CD4-positive, alpha-beta T cell treated with Interleukin-4 for 4 hours (primary cell): ENCODE measurements at regions not wholly inside any gene's neighbourhood (a gene's known extent, or its start where the extent isn't known, plus 50 kb on each side); places are given as distances from the start of the nearest gene placed in this dataset.
"Not testable (repeated sequence)": the region's sequence is repeated elsewhere in the genome, so short reads cannot be mapped to it uniquely, and the experiment has no call there.

ENCODE experiments used
- DNase-seq: peaks from one replicate; pipeline ENCODE4 v3.0.0-alpha.2; 2020

DNA sequence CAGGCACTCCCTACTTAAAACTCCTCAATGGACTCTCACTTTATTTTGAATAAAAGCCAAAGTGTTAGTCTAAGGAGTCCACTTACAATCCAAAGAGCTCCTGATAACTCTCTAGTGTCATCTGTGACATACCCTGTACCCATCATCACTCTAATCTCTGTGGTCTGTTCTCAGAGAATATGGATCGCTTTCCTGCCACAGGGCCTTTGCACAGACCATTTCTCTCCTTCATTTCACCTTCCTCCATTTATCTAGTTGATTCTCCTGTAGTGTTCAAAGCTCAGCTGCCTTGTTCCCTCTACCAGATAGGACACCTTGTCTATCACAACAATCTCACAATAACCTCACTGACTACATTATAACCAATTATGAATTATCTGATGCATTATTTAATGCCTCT is 185.4 kb upstream of the KBTBD8 start:
- DNase-seq, result no peak

DNA sequence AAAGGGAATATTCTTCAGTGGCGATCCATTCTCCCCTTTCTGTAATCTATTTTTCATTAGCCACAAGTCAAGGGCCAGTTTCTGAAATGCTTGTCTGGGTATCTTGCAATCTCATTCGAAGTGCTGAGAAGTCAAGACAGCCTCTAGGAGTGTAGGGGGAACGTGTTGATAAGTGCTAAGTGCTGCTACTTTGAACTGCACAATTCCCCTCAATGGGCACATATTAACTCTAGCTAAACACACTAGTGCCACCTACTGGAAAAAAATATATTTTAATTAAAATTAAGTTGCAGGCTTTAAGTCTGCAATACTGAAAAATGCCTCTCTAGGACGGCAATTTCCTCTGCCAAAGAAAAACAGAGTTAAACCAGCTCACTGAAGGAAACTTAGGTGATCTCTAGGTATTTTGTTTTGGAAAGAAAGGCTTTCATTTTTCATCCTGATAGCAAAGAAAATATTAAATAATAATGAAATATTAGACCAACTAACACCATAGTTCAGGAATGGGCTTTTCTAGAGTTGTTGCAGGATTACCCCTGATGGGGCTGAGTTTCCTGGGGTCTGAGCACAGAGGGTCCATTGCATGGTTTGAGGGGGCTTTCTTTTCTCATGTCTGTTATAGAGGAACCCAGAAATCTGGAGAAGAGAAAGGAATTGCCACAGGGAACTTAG is 181.9 kb upstream of the KBTBD8 start:
- peak; percentile 62 for DNase-seq

DNA sequence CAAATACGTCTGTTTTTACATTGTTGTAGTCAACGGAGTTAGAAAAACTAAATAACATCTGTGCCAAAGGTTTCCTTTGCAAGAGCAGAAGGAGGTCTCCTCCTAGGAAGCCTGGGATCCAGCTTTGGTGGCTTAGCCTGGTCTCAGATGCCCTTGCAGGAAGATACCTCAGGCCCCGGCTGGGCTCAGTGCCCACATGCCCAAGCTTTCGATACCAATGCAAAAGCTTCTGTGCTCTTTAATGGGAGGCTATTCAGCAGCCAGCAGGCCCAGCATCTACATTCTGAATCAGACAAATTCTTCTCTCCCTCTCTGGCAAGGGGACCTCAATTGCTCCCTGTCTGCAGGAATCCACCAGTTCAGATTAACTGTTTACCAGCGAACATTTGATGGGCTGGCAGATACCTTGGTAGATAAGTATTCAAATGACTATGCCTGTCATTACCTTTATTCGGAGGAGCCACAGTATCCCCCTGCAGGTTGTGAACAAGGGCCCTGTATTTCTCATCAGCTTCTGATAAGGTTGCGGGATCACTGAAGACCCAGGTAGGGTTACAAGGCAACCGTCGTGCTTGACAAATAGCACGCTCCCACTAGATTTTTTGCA is 180.1 kb upstream of the KBTBD8 start:
- no peak for DNase-seq

DNA sequence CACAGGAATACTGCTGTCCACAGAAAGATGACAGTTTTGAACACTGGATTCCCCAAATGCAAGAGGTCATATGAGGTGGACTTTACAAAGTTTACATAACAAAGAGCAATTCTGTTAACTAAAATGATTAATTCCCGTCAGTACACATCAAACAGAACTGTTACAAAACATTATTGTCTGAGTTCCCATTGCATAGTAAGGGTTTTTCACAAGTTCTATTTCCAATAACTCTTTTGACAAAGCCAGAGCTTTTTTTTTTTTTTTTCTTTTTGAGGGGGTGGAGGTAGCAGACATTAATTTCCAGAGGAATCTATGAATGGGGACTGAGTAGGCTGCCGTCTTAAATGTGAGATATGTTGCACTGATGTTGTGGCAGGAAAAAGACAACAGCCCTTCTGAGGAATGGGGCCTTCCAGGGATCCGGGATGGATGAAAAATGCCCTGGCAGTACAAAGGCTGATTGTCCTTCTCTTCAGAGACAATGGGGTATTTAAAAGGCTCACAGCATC is 178.1 kb upstream of the KBTBD8 start:
- no peak for DNase-seq

DNA sequence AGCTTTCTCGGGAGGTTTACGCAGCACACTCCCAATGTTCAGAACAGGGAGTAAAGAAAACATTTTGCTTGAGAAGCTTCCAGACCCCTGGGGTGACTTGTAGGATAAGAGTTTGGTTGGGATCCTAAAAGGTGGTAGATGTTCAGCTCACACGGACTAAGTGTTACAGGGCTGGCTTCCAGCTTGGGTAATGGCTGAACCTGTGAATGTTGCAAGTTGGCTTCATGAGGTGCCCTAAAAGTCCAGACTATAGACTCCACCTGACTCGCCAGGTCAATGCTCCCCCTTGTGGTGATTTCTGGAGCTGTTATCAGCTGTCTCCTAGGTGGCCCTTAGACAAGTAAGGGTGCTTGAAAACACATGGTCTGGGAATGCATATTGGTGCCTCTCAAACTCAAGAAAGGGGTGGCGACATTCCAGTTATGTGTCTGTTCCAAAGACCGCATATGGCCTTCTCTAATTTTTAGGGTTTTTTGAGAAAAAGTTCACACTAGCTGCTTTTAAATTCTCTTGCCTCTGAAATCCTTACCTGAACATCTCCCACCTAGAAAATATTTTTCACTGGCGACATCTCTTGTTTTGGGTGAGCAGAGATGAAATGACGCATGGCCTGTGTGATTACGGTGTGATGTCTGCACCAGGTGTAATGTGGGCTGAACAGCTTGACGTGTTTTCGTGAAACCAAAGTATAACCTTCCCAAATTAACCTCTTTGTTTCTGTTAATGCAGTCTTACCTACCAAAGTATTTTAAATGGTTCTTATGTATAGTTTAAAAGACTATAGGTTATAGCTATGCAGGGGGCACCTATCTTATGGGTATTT is 175.7 kb upstream of the KBTBD8 start:
- DNase-seq, result peak; percentile 62

DNA sequence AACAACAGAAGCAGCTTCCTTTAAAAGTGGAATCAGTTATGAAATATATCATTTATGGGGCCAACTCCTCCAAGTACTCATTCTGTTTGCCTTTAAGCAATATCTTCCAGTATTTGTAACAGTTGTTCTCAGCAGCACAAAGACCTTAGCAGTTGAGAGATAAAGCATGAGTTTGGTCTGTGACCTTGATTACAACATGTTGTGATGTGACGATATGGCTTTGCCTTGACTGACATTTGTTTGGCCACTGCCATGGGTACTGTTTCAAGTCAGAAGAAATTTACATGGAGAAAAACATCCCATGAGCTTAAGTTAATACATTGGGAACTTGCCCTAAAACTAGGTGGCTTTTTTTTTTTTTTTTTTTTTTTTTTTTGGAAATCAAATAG is 175.1 kb upstream of the KBTBD8 start:
- no peak for DNase-seq

DNA sequence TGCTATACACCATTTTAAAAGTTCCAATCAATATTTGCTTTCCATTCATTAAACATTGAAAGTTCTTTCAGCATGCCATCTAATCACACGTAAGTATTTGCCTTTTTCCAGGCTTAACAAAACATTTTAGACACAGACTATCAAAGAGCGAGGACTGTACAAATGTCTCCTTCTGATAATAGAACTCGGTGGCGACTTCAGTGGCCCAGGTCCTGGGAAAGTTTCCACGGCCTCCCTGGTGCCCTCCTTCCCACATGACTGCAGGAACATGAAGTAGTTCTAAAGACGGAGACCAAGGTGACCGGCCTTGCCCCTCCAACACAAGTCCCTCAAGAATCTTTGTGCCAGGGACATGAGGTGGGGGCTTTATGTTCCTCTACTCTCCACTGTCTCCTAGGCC is 174.6 kb upstream of the KBTBD8 start:
- no peak for DNase-seq

DNA sequence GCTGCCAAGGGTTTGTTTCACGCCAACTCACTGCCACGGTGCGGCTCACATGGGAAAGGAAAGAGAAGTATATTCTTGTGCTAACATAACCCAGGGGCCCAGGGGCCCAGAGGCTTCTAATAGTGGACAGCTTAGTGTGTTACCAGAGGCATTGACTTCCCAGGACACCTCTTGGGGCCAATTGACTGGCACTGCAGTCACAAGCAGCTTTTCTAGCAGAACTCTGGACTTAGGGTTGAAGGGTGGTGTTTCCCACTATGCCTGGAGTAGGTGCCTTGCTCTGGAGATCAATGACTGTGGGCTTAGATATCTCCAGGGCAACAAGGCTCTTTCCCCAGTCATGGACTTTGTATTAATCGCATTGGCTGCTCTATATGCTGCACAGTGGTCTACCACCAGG is 172.7 kb upstream of the KBTBD8 start:
- no peak for DNase-seq

DNA sequence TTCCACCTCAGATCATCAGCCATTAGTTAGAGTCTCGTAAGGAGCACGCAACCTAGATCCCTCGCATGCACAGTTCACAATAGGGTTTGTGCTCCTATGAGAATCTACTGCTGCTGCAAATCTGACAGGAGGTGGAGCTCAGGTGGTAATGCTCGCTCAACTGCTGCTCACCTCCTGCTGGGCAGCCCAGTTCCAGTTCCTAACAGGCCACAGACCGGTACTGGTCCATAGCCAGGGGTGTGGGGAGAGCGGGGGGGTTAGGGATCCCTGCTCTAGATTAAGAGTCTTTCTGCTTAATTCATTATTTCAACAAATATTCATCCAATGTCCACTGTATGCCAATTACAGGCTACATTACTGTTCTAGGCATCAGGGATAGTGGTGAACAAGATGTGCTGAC is 170.4 kb upstream of the KBTBD8 start:
- no peak for DNase-seq

DNA sequence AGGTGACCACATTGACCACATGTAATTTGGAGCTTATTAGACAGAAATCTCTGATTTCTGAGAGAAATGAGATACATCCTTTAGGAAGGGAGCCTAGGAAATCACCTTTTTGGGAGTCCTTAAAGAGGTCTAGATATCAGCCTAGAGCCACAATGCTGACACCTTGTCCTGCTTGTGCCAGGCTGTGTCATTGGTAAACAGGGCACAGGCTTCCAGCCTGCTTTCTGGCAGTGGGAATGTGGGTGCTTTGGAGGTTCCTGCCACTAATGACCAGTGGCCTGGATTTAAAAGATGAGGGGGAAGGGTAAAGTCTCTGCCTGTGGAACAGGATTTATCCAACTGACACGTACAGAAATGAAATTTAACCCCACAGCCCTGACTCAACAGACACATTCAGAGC is 169.8 kb upstream of the KBTBD8 start:
- no peak for DNase-seq

DNA sequence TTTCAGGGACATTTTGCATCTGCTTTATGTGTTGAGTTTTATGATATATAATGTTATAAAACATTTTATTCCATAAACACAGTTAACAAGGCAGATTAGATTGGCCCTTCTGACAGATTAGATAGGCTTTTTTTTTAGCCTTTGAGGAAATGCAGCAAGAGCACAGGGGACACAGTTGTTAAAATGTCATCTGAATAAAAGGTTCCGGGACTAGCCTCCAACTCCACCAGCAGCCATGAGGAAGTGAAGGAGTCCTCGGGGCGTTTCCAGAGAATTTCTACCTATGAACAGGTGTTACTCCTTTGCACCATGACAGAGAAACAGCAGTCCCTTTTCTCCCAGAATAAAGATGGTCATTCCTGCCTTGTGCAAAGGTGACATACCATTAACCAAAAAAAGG is 167.8 kb upstream of the KBTBD8 start:
- no peak for DNase-seq

DNA sequence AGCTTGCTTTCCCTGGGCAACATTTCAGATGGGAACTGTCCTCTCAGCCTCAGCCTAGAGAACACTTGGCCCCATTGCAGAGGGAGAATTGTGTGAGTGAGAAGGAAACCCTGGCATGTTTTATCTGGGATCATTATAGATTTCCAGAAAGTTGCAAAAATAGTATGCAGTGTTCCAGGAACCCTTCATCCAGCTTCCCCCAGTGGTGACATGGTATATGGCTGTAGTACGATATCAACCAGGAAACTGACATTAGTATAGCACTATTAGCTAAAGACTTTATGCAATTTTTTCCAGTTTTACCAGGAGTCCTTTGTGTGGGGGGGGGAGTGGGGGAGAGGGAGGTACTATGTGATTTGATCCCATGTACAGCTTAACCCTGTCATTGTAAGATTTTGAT is 166.2 kb upstream of the KBTBD8 start:
- no peak for DNase-seq

DNA sequence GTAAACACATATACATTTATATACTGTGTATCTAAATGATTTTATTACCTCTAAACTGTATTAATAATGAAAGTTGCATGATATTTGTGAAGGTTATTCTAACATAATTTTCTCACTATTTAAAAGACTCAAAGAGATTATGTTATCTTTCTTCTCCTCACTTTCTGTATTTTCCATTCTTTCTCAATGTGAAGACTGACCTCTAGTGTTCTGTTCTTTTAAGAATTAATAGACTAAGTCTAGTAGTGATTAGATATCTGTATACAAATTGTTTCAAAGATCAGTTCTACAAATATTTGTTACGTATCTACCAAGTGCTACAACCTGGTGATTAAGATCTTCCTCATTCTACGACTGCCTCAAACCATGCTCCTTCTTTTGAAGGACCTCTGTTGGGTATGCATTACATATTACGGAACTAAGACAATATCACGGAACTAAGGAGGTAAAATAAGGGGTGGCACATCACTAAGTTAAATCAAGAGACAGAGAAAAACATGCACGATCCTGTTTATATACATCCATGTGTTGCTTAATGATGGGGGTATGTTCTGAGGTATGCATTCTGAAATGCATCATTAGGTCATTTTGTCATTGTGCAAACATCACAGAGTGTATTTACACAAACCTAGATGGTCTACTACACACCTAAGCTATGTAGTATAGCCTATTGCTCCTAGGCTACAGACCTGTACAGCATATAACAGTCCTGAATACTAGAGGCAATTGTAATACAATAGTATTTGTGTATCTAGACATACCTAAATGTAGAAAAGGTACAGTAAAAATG is 161.5 kb upstream of the KBTBD8 start:
- DNase-seq, result no peak

DNA sequence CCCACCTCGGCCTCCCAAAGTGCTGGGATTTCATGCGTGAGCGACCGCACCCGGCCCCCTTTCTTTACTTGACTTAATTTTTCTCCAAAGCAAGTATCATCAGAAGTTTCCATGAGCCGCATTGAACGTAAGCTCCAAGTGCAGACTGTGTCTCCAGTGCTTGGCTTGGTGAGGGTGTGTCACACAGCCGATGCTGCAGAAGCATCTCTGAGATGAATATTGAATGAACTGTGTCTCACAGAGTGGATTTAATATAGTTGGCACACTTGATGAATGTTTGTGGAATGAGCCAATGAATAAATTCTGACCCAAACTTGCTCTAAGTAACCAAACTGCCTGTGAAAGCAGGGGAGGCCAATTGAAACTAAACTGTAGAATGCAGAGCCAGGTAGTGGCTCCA is 159.4 kb upstream of the KBTBD8 start:
- DNase-seq, result no peak

DNA sequence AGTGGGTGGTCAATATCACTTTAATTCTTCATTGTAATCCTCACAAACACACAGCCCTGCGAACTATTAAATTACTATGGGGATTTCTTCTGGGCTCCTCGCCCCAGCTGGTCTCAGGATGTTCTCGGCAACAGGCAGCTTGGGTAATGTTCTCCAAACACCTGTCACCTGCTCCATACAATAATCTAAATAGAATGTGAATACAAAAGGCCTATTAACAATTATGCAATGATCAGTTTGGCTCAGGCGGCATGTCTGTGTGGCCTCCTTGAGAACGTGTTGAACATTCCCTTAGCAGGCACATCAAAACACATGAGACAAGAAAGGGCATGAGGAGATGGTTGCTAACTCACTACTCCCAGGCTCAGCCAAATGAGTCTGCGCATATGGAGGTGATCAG is 158.6 kb upstream of the KBTBD8 start:
- DNase-seq, result no peak

DNA sequence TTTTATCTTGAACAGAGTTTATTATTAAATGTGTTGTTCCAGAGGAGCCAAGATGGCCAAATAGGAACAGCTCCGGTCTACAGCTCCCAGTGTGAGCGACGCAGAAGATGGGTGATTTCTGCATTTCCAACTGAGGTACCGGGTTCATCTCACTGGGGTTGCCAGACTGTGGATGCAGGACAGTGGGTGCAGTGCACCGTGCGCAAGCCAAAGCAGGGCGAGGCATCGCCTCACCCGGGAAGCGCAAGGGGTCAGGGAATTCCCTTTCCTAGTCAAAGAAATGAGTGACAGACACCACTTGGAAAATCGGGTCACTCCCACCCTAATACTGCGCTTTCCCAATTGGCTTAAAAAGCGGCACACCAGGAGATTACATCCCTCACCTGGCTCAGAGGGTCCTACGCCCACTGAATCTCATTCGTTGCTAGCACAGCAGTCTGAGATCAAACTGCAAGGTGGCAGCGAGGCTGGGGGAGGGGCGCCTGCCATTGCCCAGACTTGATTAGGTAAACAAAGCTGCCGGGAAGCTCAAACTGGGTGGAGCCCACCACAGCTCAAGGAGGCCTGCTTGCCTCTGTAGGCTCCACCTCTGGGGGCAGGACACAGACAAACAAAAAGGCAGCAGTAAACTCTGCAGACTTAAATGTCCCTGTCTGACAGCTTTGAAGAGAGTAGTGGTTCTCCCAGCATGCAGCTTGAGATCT is 155.2 kb upstream of the KBTBD8 start:
- not testable (repeated sequence) for DNase-seq

DNA sequence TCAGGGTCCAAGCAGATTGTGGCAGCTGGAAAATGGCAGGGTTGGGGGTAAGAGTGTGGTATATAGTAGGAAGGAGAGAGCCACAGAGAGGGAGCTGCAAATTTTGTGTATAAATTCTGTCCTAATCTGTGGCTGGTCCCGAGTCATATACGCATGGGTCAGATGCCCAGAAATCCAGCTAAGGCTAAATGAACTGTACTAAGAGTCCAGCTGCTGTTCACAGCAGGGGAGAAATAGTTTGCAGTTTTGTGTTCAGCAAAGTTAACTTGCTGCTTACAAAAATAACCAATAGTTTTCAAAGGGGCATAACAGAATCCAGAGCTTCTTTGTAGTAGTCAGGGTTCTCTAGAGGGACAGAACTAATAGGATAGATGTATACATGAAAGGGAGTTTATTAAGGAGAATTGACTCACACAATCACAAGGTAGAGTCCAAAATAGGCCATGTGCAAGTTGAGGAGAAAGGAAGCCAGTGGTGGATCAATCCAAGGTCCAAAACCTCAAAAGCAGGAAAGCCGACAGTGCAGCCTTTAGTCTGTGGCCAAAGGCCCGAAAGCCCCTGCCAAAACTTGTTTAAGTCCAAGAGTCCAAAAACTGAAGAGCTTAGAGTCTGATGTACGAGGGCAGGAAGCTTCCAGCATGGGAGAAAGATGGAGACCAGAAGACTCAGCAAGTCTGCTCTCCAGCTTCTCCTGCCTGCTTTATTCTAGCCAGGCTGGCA is 146.1 kb upstream of the KBTBD8 start:
- DNase-seq, result no peak

DNA sequence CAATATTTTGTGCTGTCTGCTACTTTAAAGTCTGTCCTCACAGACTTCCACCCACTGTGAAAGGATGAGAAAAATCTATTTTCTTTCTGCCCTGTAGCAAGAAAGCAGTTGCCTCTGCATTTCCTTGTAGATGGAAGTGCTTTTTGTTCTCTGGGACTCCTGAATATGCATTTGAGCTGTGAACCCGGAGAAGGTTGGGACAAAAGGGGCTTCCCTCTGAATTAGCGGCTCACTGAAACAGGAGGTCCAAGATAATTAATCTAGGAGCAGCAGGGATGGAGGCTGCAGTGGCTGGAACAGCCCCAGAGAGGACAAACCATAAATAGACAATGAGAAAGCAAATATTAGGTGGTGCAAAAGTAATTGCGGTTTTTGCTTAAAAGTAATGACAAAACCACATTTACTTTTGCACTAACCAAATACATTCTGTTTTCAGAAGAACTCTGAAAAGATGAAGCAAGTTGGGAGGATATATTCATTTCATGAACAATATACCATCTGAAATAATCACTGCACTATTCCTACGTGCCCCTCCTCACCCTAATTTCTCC is 143.4 kb upstream of the KBTBD8 start:
- no peak for DNase-seq

DNA sequence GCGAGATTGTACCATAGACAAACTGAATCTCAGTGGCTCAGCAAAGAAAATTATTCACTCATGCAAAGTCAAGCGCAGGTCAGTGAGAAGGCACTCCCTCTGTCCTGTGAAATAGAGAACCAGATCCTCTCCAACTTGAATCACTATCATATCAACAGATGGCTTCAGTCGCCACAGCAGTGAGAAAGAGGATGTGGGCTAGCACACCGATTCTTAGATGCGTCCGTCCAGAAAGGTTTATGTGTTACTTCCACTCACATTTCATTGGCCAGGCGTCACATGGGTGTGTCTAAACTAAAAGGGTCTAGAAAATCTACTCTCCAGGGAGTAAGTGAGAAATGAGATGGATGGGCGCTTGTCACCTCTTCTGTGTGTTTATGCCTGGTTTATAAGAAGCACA is 141.6 kb upstream of the KBTBD8 start:
- DNase-seq, result no peak

DNA sequence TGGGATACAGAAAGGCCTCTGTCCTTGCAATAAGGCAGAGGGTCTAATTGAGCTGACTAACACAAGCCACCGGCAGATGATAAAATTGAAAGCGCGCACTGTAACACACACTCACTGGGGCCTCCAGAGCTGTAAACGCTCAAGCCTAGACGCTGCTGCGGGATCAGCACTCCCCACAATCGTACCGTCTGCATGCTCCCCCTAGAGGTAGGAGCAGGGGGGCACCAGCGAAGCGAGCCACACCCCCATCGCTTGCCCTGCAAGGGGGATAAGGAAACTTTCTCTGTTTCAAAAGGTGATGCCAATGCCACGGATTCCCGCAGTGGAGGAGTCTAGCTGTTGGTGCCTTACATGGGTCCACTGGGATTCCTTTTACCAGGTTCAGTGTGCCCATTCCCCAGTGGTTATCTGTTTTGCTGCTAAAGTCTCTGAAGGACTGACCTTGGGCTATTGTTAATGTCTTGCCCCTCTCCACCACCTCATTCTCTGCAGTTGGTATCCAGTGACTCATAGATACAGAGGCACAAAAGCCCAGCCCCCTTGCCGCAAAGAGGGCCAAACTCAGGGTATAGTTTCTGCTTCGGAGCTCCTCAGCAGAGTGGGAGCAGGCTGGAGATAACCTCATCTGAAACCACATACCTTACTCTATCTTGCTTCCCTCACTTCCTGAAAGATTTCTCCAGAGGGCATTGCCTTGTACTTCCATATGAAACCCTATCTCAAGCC is 139.3 kb upstream of the KBTBD8 start:
- DNase-seq, result no peak

DNA sequence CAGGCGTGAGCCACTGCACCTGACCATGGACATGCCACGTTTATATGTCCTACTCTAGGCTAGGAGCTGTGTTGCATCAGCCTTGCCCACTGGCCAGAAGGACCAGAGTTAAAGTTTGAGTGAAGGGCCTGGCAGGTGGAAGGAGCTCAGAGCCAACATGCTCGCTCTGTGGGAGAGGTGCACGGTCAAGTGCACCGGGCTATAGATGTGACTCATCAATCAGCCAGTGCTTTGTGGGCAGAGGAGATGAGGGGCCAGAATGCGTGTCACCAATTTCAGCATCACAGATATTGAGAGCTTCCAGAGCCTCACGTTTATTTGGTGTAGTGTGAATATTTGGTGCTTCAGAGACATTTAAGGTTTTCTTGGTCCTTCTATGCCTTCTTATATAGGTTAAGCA is 137.3 kb upstream of the KBTBD8 start:
- no peak for DNase-seq
